ENCODE measurements at regions not wholly inside any gene's neighbourhood (a gene's known extent, or its start where the extent isn't known, plus 50 kb on each side); places are given as distances from the start of the nearest gene placed in this dataset.

- no peak overlapping the region for H3K4me2 ChIP-seq (ENCODE audit: control insufficient read depth, insufficient read depth)
- ATAC-seq: no peak
- in situ Hi-C loops (cut with MboI) (no loop called here), intact Hi-C loops (cut with micrococcal nuclease; ENCODE audit: unreplicated experiment) (no loop called here)
- H3K27ac ChIP-seq (ENCODE audit: control insufficient read depth, insufficient read depth): no peak overlapping the region
- no peak overlapping the region for H2AFZ ChIP-seq (ENCODE audit: control insufficient read depth, low read depth, low read length)
- H3K79me2 ChIP-seq (ENCODE audit: control insufficient read depth, insufficient read depth, low read length): no peaks in the 10 kb centered on the region
- SMC1A ChIA-PET (ENCODE audit: uncharacterized antibody, unreplicated experiment): interaction anchor here (0.6 kb wide), 1 partner anchor 30 kb away, joined by 5 read pairs; no protein-coding TSS in a partner anchor
- no peaks in the 10 kb centered on the region for H3K27me3 ChIP-seq (replicated peaks in 1 of 2; ENCODE audit: control insufficient read depth in 2 of 2, insufficient read depth in 2 of 2, low read length in 1 of 2)
- DNase-seq (ENCODE audit: low read depth, low spot score): no peak
- H4K20me1 ChIP-seq (ENCODE audit: control insufficient read depth, insufficient read depth): no peaks in the 10 kb centered on the region
- no peak for TF ChIP-seq POLR2AphosphoS2 (IDR thresholded peaks at IDR 0.05; ENCODE audit: low read depth, low read length)
- no peak for TF ChIP-seq JUNB (IDR thresholded peaks at IDR 0.05)
- TF ChIP-seq PAX5 (IDR thresholded peaks at IDR 0.05; ENCODE audit: borderline replicate concordance, low read depth, low read length): no peak
- no peak for TF ChIP-seq MEF2B (IDR thresholded peaks at IDR 0.05; ENCODE audit: partially characterized antibody, poor library complexity, severe bottlenecking)
- TF ChIP-seq, protein P1, sequence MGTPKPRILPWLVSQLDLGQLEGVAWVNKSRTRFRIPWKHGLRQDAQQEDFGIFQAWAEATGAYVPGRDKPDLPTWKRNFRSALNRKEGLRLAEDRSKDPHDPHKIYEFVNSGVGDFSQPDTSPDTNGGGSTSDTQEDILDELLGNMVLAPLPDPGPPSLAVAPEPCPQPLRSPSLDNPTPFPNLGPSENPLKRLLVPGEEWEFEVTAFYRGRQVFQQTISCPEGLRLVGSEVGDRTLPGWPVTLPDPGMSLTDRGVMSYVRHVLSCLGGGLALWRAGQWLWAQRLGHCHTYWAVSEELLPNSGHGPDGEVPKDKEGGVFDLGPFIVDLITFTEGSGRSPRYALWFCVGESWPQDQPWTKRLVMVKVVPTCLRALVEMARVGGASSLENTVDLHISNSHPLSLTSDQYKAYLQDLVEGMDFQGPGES (IDR thresholded peaks at IDR 0.05): no peak
- TF ChIP-seq CHD2 (IDR thresholded peaks at IDR 0.05; ENCODE audit: borderline replicate concordance, low read depth, low read length): no peak
- TF ChIP-seq TCF7 (IDR thresholded peaks at IDR 0.05; ENCODE audit: borderline replicate concordance): no peak
- no peak for TF ChIP-seq TCF3 (IDR thresholded peaks at IDR 0.05; ENCODE audit: borderline replicate concordance, insufficient read depth, low read depth, low read length)
- TF ChIP-seq KLF5 (IDR thresholded peaks at IDR 0.05; ENCODE audit: partially characterized antibody): no peak
- no peak for TF ChIP-seq ZNF274 (IDR thresholded peaks at IDR 0.05; ENCODE audit: insufficient read depth, insufficient read length)
- no peak for TF ChIP-seq NFYB (IDR thresholded peaks at IDR 0.05; ENCODE audit: insufficient read depth, low read depth, low read length)
- no peaks in the 10 kb centered on the region for H3K36me3 ChIP-seq (ENCODE audit: control insufficient read depth in 2 of 2, insufficient read depth in 2 of 2, low read length in 1 of 2)
- POLR2A ChIA-PET: no interaction called here
- no peaks in the 10 kb centered on the region for H3K4me1 ChIP-seq (ENCODE audit: control insufficient read depth, insufficient read depth, low read length)
- no peak for FAIRE-seq
- H3K9me3 ChIP-seq (replicated peaks; ENCODE audit: control insufficient read depth, insufficient read depth, low read length): no peaks in the 10 kb centered on the region
- H3K4me3 ChIP-seq: no peak overlapping the region
- no TSS peak for BruUV-seq (replicated peaks)
- CTCF ChIA-PET: interaction anchor here (1.0 kb wide), 1 partner anchor 58 kb away, joined by 3 read pairs; no protein-coding TSS in a partner anchor
- RAD21 ChIA-PET (ENCODE audit: unreplicated experiment): no interaction called here
- no peak overlapping the region for H3K9ac ChIP-seq (ENCODE audit: control insufficient read depth, insufficient read depth, low read length)
Measured at GRCh38 chr4:162684998-162685397, 481.7 kb downstream of the NAF1 start.

All from GM12878 (cell line).